Stimulated activated CD4-positive, alpha-beta T cell treated with anti-CD3 and anti-CD28 coated beads, Interleukin-1b, Interleukin-23, amount 100 ng/mL, for 48 hours (primary cell): ENCODE measurements at regions not wholly inside any gene's neighbourhood (a gene's known extent, or its start where the extent isn't known, plus 50 kb on each side); places are given as distances from the start of the nearest gene placed in this dataset.
"Not testable (repeated sequence)": the region's sequence is repeated elsewhere in the genome, so short reads cannot be mapped to it uniquely, and the experiment has no call there.

Experiments used
- DNase-seq: peaks from one replicate; pipeline ENCODE4 v3.0.0-alpha.2; 2020

DNA sequence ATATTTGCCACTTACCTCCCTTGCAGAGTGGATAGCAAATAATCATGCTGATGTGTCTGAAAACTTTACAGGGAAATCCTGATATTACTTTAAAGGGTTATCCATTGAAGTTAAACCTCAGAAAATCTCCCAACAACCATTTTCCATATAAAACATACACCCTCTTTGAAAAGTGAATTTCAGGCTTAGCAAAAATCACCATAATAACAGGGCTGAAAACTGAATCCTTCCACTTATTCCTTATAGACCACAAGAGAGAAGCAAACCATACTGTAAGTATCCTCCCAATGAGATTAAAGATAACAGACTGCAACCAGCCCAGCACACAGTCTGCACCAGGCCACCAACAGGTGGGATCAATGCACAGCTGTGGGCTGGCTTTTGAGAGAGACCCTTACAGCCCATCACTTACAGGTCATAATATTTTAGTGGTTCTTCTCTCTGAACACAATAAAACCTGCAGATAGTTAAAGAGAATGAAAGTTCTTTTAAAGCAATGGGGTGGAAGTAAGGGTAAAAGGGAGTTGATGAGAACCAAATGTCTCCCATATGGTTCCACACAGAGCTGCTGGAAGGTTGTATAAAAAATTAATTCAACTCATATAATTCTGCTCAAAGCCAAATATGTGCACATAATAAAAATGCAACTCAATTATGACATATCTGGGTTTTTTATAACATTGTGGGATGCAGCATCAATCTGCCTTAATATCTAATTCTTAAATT lies 376.2 kb upstream of the GRAMD2B start:
- no peak for DNase-seq

GRCh38 chr5:126052120-126052519 lies 371.1 kb upstream of the GRAMD2B start:
- no peak for DNase-seq

DNA sequence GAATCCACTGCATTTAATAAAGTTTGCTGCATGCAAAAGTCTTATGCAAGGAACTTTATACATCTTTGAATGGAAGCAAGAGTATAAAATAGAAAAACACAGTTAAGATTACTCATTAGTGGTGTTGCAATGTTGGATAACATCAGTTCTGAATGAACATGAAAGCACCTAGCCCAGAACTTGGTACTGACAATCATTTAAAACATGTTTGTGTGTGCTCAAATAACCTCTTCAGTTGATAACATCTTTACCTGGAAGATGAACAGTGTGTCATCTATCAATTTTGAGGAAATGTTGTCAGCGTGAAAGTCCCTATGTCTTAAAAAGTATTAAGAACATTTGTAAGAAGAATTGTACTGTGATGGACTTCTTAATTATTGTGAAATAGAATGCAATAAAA lies 370.4 kb upstream of the GRAMD2B start:
- DNase-seq = no peak

- no peak for DNase-seq
Measured at GRCh38 chr5:126053630-126054029, 369.6 kb upstream of the GRAMD2B start.

DNA sequence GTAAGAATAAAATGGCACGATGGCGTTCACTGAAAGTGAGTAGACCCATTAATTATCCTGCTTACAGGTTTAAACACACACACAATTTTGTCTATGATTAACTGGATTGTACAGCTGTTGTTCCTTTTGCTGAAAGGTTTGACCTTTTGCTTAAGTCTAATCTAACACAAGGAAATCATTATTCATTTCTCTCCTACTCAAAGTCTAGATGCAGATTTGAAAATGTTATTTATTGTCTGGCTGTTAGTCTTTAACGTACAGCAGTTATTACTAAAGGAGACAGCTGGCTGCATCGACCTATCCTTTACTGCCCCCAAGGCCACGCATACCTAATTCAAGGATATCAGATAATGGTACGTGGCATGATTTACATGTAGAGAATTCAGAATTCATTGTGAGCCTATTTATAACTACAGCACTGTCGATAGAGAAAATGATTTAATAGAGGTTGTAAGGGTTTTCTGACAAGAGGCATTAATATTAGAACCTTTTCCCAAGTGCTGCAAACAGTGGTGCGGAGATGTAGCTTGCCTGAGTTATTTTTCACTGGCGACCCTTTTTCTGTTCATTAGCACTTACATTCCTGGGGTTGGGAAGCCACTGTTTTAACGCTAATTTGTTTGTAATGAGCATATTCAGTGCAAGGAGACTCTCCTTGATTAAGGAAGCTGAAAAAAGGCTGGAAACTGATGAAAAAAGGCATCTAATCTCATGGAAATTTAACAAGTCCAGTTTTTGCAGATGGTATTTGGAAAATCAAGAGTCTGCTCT lies 368.4 kb upstream of the GRAMD2B start:
- no peak for DNase-seq

- no peak for DNase-seq
Measured at GRCh38 chr5:126055348-126055729, 367.9 kb upstream of the GRAMD2B start.

- DNase-seq = no peak
Measured at GRCh38 chr5:126056352-126056751, 366.9 kb upstream of the GRAMD2B start.

DNA sequence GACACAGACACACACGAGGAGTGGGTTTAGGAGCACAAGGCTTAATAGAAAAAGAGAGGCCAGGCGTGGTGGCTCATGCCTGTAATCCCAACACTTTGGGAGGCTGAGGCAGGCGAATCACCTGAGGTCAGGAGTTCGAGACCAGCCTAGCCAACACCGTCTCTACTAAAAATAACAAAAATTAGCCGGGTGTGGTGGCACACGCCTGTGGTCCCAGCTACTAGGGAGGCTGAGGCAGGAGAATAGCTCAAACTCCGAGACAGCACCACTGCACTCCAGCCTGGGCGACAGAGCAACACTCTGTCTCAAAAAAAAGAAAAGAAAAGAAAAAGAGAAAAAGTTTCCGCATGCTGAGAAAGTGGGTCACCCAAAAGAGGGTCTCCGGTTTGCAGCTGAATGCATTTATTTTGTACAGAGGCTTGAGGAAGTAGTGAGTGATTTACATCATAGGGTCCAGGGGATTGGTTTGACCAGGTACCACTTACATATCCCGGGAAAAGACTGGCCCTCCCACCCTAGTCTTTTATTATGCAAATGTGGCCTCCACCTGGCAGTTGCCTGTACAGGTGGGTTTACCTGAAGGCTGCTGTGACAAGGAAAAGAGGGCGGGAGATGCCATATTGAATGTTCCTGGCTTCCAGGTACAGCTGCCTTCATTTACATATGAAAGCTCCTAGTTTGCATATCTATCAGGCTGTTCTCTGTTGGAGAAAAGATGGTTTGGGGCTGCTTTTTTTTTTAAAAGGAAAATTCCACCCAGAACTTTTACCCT lies 366.2 kb upstream of the GRAMD2B start:
- DNase-seq = no peak

GRCh38 chr5:126058392-126058791 lies 364.8 kb upstream of the GRAMD2B start:
- not testable (repeated sequence) for DNase-seq

DNA sequence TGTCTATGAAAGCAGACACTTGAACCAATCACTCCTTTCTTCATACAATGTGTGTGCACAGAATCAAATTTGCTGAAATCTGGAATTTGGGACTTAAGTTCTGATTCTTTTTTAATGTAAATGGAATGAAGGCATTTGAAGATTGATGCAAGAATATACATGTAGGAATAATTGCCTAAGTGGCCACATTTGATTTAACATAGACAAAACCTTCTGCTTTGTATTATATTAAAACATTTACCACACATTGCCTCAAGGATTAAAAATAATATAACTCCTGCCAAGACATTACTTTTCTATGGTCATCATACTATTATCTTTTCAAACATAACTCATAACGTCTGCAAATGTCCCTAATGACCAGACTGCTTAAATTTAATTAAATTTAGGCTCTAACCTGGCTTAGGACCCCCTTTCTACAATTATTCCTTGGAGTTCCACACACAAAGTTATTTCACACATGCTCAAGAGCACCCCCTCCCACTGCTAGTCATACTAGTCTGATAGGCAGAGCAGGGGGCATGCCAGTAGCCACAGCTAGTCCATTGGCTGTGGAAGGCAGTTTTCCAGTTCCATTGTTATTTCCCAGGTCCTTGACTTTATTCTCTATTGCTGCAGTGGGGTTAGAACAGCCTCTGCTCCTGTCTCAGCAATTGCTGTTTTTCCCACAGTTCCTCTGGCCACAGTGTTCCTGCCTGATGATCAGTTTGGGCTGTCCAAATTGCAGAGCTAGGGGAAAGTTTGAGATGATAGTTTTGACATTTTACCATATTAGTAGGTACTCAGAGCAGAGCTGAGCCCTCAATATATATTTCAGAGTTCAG lies 360.6 kb upstream of the GRAMD2B start:
- DNase-seq = no peak

DNA sequence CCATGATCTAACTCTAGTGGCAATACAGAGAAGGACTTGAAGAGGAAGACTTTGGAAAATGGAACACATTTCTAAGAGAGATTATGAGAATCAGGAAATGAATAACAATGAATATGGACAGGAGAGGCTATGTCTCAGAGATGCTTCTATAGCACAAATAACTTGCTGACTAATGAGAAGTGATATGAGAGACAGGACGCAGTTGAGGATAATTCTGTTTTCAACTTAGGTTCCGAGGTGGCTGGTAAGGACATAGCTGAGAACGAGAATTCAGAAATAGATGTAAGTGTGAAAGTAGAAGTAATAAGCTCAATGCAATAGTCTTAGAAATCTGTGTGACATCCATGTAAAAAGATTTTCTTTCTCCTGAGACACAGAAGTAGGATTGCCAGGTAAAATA lies 358.1 kb upstream of the GRAMD2B start:
- no peak for DNase-seq

GRCh38 chr5:126066836-126067235 lies 356.4 kb upstream of the GRAMD2B start:
- no peak for DNase-seq

GRCh38 chr5:126067404-126067803 lies 355.8 kb upstream of the GRAMD2B start:
- DNase-seq = no peak

GRCh38 chr5:126069329-126069728 lies 353.9 kb upstream of the GRAMD2B start:
- no peak for DNase-seq

- no peak for DNase-seq
Measured at GRCh38 chr5:126070481-126070880, 352.7 kb upstream of the GRAMD2B start.

DNA sequence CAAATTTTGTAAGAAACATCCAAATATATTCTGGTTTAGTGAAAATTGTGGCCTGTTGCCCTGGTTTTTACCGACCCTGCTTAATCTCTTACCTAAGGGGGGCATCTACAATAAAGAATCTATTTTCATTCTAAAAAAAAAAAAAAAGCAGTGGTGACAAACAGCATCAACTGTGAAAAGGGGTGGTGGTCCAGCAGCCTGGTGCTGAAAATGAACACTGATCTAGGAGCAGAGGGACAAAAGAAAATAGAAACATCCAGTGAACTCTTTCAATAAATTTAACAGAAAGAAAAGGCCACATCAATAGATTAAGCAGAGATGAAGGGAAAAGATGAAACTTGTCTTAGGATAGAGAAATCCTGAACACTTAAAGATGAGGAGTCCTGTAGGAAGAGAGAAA lies 348.7 kb upstream of the GRAMD2B start:
- no peak for DNase-seq

DNA sequence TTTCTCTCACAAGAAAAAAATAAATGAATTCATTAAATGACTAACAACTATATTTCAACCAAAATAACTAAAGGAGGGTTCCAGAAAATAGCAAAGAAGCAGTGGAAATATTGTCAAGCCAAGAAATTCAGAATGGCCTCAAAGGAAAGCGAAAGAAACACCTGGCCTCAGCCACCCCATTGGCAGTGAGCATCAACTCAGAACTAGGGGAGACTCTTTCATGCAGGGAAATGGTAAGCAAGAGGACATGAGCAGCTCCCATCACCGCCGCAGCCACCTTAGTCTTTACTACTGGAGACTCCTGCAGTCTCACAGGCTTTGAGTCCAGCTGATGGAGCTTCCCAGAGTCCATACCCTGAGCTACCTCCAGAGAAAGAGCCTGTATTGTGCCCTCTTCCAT lies 343.9 kb upstream of the GRAMD2B start:
- DNase-seq = no peak

GRCh38 chr5:126081209-126081608 lies 342.0 kb upstream of the GRAMD2B start:
- DNase-seq = no peak

DNA sequence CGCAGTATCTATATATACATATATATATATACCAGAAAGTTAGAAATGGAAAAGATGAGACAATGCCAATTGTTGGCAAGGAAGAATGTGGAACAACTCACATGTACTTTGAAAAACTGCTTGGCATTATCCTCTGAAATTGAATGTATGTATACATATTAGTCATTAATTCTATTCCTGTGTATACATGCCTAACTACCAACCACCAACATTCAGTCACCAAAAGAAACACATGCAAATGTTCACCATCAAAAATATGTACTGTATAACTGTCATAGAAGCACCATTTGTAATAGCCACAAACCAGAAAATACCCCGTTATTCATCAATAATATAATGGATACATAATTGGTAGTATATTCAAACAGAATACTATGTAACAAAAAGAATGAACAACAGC lies 330.2 kb upstream of the GRAMD2B start:
- DNase-seq = no peak

- no peak for DNase-seq
Measured at GRCh38 chr5:126093718-126094117, 329.5 kb upstream of the GRAMD2B start.

GRCh38 chr5:126094991-126095390 lies 328.2 kb upstream of the GRAMD2B start:
- DNase-seq = no peak

GRCh38 chr5:126096442-126097006 lies 326.7 kb upstream of the GRAMD2B start:
- DNase-seq = no peak

DNA sequence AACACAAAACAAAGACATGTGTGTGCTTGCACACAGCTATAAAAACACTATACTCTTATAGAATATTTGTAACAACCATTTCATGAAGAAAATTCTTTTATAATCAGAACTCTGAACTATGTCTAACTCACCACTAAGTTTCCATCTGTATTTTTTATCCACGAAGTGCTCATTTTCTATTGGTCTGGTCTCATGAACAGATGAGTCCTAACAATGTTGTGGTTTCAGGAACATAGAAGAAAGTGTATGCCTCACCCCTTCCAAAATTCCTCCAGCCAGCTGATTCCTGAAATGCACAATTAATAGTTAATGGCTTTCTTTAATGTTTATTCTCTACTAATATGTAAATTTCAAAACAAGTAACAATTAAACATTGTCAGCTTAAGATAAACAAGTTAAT lies 325.3 kb upstream of the GRAMD2B start:
- no peak for DNase-seq
